ENCODE measurements at regions not wholly inside any gene's neighbourhood (a gene's known extent, or its start where the extent isn't known, plus 50 kb on each side); places are given as distances from the start of the nearest gene placed in this dataset.

DNA sequence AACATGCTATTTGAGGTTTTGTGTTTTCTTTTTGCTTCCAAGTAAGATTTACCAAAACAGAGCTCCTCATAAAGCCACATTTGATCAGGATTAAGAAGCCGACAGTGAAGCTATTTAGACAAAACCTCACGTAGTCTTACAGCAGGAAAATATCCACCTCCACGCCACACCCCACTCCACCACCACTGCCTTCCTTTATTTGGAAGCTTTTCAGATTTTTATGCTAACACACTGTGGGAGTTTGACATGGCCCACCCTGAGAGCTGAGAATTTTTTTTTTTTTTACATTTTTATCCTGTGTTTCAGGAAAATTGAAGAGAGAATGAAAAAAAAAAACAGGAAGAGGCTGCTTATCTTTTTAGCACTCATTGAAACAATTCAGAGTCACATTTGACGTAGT is 104.8 kb upstream of the MC3R start:
- no peak for DNase-seq
- Histone ChIP-seq H3K4me3 (no peak overlapping the region), H3K27ac (no peak overlapping the region), H3K36me3 (no peaks in the 10 kb centered on the region), H3K9me3 (peaks cover 0 to 22% (median 13%) of the 10 kb centered on the region in 4 donors), H3K4me1 (no peaks in the 10 kb centered on the region), H3K27me3 (no peaks in the 10 kb centered on the region)
- ATAC-seq (ENCODE audit: low FRiP score in 2 of 2), result no peak
- TF ChIP-seq, protein P1, sequence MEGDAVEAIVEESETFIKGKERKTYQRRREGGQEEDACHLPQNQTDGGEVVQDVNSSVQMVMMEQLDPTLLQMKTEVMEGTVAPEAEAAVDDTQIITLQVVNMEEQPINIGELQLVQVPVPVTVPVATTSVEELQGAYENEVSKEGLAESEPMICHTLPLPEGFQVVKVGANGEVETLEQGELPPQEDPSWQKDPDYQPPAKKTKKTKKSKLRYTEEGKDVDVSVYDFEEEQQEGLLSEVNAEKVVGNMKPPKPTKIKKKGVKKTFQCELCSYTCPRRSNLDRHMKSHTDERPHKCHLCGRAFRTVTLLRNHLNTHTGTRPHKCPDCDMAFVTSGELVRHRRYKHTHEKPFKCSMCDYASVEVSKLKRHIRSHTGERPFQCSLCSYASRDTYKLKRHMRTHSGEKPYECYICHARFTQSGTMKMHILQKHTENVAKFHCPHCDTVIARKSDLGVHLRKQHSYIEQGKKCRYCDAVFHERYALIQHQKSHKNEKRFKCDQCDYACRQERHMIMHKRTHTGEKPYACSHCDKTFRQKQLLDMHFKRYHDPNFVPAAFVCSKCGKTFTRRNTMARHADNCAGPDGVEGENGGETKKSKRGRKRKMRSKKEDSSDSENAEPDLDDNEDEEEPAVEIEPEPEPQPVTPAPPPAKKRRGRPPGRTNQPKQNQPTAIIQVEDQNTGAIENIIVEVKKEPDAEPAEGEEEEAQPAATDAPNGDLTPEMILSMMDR (IDR thresholded peaks at IDR 0.05), result no peak
- TF ChIP-seq POLR2AphosphoS5 (IDR thresholded peaks at IDR 0.05) (no peak), POLR2A (IDR thresholded peaks at IDR 0.05) (no peak), EP300 (IDR thresholded peaks at IDR 0.05) (no peak)
- 37 to 43% methylated on average over 4 of the region's 4 CpGs for WGBS, 2 donors

DNA sequence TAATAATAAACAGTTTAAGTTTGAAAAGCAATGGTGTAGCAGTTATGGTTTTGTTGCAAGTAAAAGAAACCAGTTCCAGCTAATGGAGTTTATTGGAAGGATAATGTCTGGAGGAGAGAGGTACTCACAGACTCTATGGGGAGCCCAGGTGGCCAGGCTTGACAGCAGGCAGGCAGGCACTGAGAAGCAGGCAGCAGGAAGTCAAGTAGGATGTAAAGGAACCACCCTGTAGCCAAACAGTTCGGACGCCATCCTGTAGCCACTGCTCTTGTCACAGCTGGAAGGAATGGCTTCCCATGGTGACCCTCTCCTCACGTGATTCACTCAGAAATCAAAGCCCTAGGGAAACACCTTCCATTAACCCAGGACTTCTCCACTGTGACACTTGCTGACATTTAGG is 96.7 kb upstream of the MC3R start:
- Histone ChIP-seq H3K4me1 (no peaks in the 10 kb centered on the region), H3K27ac (no peak overlapping the region), H3K9me3 (no peaks in the 10 kb centered on the region), H3K27me3 (no peaks in the 10 kb centered on the region), H3K4me3 (no peak overlapping the region), H3K36me3 (no peaks in the 10 kb centered on the region)
- DNase-seq, result no peak
- no peak for ATAC-seq (ENCODE audit: low FRiP score in 2 of 2)
- TF ChIP-seq POLR2A (IDR thresholded peaks at IDR 0.05) (no peak), EP300 (IDR thresholded peaks at IDR 0.05) (no peak), POLR2AphosphoS5 (IDR thresholded peaks at IDR 0.05) (no peak)
- TF ChIP-seq, protein P1 (IDR thresholded peaks at IDR 0.05), result no peak
- 42% methylated on average over 3 of the region's 3 CpGs; no CpG with 5 or more reads in 1 of the 2 donors for WGBS, 2 donors

DNA sequence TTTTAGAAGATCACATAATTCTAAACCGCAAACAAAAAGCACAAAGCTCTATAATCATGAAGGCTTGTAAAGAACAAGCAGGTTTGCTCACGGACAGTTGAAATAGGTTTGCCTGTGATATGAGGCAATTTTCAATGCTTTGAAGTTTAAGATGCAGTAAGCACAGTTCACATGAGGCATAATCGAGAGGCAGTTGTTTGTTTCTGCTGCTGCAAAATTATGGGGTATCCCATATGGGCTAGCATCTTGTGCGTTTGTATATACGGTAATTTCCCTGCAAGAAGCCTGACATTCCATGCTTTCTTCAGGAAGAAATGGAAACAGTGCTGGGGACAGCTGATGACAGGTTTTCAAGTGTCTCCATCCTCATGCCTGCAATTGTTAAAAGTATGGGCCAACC is 94.6 kb upstream of the MC3R start:
- DNase-seq, result no peak
- WGBS, 2 donors, result 70 to 89% methylated on average over 5 of the region's 5 CpGs
- TF ChIP-seq, protein P1 (IDR thresholded peaks at IDR 0.05), result no peak
- no peak for TF ChIP-seq POLR2AphosphoS5 (IDR thresholded peaks at IDR 0.05)
- TF ChIP-seq EP300 (IDR thresholded peaks at IDR 0.05), result no peak
- no peak for TF ChIP-seq POLR2A (IDR thresholded peaks at IDR 0.05)

DNA sequence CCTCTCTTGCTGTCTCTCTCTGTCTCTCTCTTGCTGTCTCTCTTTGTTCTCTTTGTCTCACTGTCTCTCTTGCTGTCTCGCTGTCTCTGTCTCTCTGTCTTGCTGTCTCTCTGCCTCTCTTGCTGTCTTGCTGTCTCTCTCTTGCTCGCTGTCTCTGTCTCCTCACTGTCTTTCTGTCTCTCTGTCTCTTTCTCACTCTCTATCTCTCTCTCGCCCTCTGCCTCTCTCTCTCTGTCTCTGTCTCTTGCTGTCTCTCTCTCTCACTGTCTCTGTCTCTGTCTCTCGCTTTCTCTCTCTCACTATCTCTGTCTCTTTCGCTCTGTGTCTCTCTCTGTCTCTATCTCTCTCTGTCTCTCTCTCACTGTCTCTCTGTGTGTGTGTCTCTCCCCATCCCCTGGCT is 92.9 kb upstream of the MC3R start:
- H3K9me3 ChIP-seq, result no peaks in the 10 kb centered on the region
- no peaks in the 10 kb centered on the region for H3K4me1 ChIP-seq
- H3K4me3 ChIP-seq, result no peak overlapping the region
- WGBS, 2 donors, result 86 to 89% methylated on average over 5 of the region's 5 CpGs
- H3K27ac ChIP-seq, result no peak overlapping the region
- TF ChIP-seq, protein P1 (IDR thresholded peaks at IDR 0.05), result no peak
- no peak for TF ChIP-seq EP300 (IDR thresholded peaks at IDR 0.05)
- no peak for TF ChIP-seq POLR2AphosphoS5 (IDR thresholded peaks at IDR 0.05)
- no peak for TF ChIP-seq POLR2A (IDR thresholded peaks at IDR 0.05)
- no peaks in the 10 kb centered on the region for H3K27me3 ChIP-seq
- DNase-seq (no peak), ATAC-seq (ENCODE audit: low FRiP score in 2 of 2) (no peak)
- H3K36me3 ChIP-seq, result no peaks in the 10 kb centered on the region

More for the DNA sequence above, 94.6 kb upstream of the MC3R start:
- no peaks in the 10 kb centered on the region for H3K36me3 ChIP-seq
- ATAC-seq (ENCODE audit: low FRiP score in 2 of 2), result no peak
- no peaks in the 10 kb centered on the region for H3K27me3 ChIP-seq
- no peak overlapping the region for H3K27ac ChIP-seq
- no peaks in the 10 kb centered on the region for H3K4me1 ChIP-seq
- H3K4me3 ChIP-seq, result no peak overlapping the region
- no peaks in the 10 kb centered on the region for H3K9me3 ChIP-seq

DNA sequence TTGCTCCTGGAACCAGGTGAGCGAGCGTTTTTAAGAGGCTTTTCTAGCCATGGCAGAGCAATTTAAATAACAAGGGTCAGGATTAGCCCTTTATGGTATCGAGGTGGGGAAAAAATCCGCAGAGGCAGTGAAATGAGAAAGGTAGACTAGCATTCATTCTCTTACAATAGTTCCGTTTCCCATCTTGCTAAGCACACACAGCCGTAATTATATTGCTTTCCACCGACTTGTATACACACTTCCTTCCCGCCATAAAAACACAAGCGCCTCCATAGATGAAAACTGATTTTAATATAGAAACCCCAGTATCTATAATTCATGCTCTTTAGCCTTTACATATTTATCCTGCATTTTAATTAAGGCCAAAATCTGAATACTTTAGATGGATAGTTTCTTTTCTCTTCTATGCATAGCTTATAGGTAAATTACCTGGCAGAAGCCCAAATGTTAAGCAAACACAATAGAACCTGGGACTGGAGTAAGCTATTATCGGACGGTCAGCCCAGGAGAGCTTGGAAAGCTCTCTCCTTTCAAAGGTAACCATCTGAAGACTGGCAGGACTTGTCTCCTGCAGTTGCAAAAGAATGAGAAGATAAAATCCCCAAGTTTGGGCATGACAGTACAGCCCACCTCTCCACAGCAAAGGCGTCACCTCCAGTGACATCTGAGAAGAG is 90.9 kb upstream of the MC3R start:
- H3K4me1 ChIP-seq, result no peaks in the 10 kb centered on the region
- no peaks in the 10 kb centered on the region for H3K36me3 ChIP-seq
- H3K9me3 ChIP-seq, result no peaks in the 10 kb centered on the region
- TF ChIP-seq EP300 (IDR thresholded peaks at IDR 0.05), result no peak
- TF ChIP-seq POLR2AphosphoS5 (IDR thresholded peaks at IDR 0.05), result no peak
- no peak for TF ChIP-seq POLR2A (IDR thresholded peaks at IDR 0.05)
- TF ChIP-seq, protein P1 (IDR thresholded peaks at IDR 0.05), result no peak
- H3K27ac ChIP-seq, result no peak overlapping the region
- H3K4me3 ChIP-seq, result no peak overlapping the region
- H3K27me3 ChIP-seq, result no peaks in the 10 kb centered on the region
- ATAC-seq (ENCODE audit: low FRiP score in 2 of 2) (no peak), DNase-seq (no peak)
- WGBS, 2 donors, result 72 to 76% methylated on average over 12 of the region's 12 CpGs
